Urothelium cell line (cell line): ENCODE measurements at regions not wholly inside any gene's neighbourhood (a gene's known extent, or its start where the extent isn't known, plus 50 kb on each side); places are given as distances from the start of the nearest gene placed in this dataset.
"Not testable (repeated sequence)": the region's sequence is repeated elsewhere in the genome, so short reads cannot be mapped to it uniquely, and the experiment has no call there.

ENCODE experiments used
- DNase-seq: peaks from one replicate; pipeline ENCODE4 v3.0.0; 2011; ENCODE audit warnings: low spot score, mixed read lengths
- FAIRE-seq: peaks from 2 replicates; lab custom pipeline; 2011; peaks lifted over from hg19 to GRCh38; lab: Jason Lieb, UNC

- no peak for FAIRE-seq
- no peak for DNase-seq
Observed at GRCh38 chr4:77434299-77435092, 171.1 kb upstream of the CXCL13 start.

- DNase-seq (no peak), FAIRE-seq (no peak)
Observed at GRCh38 chr4:77437079-77437478, 168.5 kb upstream of the CXCL13 start.

- no peak for FAIRE-seq
- no peak for DNase-seq
Observed at GRCh38 chr4:77438549-77438948, 167.1 kb upstream of the CXCL13 start.

- no peak for DNase-seq
- no peak for FAIRE-seq
Observed at GRCh38 chr4:77443941-77444340, 161.7 kb upstream of the CXCL13 start.

GRCh38 chr4:77445823-77446222 lies 159.8 kb upstream of the CXCL13 start:
- no peak for FAIRE-seq
- no peak for DNase-seq

- DNase-seq = no peak
- FAIRE-seq = no peak
Observed at GRCh38 chr4:77446601-77447000, 159.0 kb upstream of the CXCL13 start.

- FAIRE-seq (no peak), DNase-seq (no peak)
Observed at GRCh38 chr4:77449171-77449570, 156.4 kb upstream of the CXCL13 start.

- DNase-seq (no peak), FAIRE-seq (no peak)
Observed at GRCh38 chr4:77450006-77450405, 155.6 kb upstream of the CXCL13 start.

GRCh38 chr4:77451530-77451929 lies 154.1 kb upstream of the CXCL13 start:
- DNase-seq (no peak), FAIRE-seq (no peak)

- not testable (repeated sequence) for DNase-seq
- FAIRE-seq = peak; percentile 23
Observed at GRCh38 chr4:77452117-77452516, 153.5 kb upstream of the CXCL13 start.

GRCh38 chr4:77453911-77454310 lies 151.7 kb upstream of the CXCL13 start:
- FAIRE-seq = no peak
- DNase-seq = no peak

GRCh38 chr4:77454858-77455257 lies 150.8 kb upstream of the CXCL13 start:
- FAIRE-seq (no peak), DNase-seq (no peak)

GRCh38 chr4:77464100-77464499 lies 141.5 kb upstream of the CXCL13 start:
- FAIRE-seq, DNase-seq: not testable (repeated sequence)

GRCh38 chr4:77465271-77465670 lies 140.3 kb upstream of the CXCL13 start:
- no peak for DNase-seq
- no peak for FAIRE-seq

- DNase-seq (no peak), FAIRE-seq (no peak)
Observed at GRCh38 chr4:77466430-77466829, 139.2 kb upstream of the CXCL13 start.

GRCh38 chr4:77471821-77472495 lies 133.7 kb upstream of the CXCL13 start:
- no peak for DNase-seq
- FAIRE-seq = no peak

GRCh38 chr4:77473509-77473908 lies 132.1 kb upstream of the CXCL13 start:
- no peak for DNase-seq
- FAIRE-seq = no peak

- FAIRE-seq = no peak
- DNase-seq = peak; percentile 23
Observed at GRCh38 chr4:77481856-77482255, 123.8 kb upstream of the CXCL13 start.

- DNase-seq (no peak), FAIRE-seq (no peak)
Observed at GRCh38 chr4:77488882-77489281, 116.7 kb upstream of the CXCL13 start.

- DNase-seq (no peak), FAIRE-seq (no peak)
Observed at GRCh38 chr4:77493120-77493752, 112.4 kb upstream of the CXCL13 start.

GRCh38 chr4:77493829-77494551 lies 111.6 kb upstream of the CXCL13 start:
- no peak for FAIRE-seq

More at GRCh38 chr4:77493829-77494551, 111.6 kb upstream of the CXCL13 start:
- DNase-seq = no peak
